ENCODE measurements at regions not wholly inside any gene's neighbourhood (a gene's known extent, or its start where the extent isn't known, plus 50 kb on each side); places are given as distances from the start of the nearest gene placed in this dataset.

GRCh38 chr7:72467237-72467636 is 55.1 kb upstream of the CALN1 start:
- Histone ChIP-seq H3K27ac (no peak overlapping the region), H3K9me3 (ENCODE audit: insufficient read depth, low read depth) (no peaks in the 10 kb centered on the region), H4K20me1 (ENCODE audit: insufficient read depth) (no peaks in the 10 kb centered on the region), H3K27me3 (ENCODE audit: insufficient read depth, low read depth) (peaks cover 52% of the 10 kb centered on the region), H3K4me3 (no peak overlapping the region), H2AFZ (no peak overlapping the region), H3K9me2 (ENCODE audit: insufficient read depth) (no peaks in the 10 kb centered on the region), H3K36me3 (ENCODE audit: low read depth) (no peaks in the 10 kb centered on the region), H3F3A (ENCODE audit: insufficient read depth, low read depth) (no peaks in the 10 kb centered on the region), H3K79me2 (ENCODE audit: low read depth) (no peaks in the 10 kb centered on the region), H3K4me1 (replicated peaks; ENCODE audit: insufficient read depth) (no peaks in the 10 kb centered on the region), H3K4me2 (no peak overlapping the region)
- intact Hi-C loops (cut with micrococcal nuclease; ENCODE audit: unreplicated experiment) = no loop called here
- CTCF ChIA-PET = interaction anchor here (0.5 kb wide), 1 partner anchor 341 kb away, joined by 3 read pairs; no protein-coding TSS in a partner anchor
- BruUV-seq (replicated peaks) = no TSS peak
- POLR2A ChIA-PET (ENCODE audit: unreplicated experiment) = no interaction called here
- TF ChIP-seq, protein P1, sequence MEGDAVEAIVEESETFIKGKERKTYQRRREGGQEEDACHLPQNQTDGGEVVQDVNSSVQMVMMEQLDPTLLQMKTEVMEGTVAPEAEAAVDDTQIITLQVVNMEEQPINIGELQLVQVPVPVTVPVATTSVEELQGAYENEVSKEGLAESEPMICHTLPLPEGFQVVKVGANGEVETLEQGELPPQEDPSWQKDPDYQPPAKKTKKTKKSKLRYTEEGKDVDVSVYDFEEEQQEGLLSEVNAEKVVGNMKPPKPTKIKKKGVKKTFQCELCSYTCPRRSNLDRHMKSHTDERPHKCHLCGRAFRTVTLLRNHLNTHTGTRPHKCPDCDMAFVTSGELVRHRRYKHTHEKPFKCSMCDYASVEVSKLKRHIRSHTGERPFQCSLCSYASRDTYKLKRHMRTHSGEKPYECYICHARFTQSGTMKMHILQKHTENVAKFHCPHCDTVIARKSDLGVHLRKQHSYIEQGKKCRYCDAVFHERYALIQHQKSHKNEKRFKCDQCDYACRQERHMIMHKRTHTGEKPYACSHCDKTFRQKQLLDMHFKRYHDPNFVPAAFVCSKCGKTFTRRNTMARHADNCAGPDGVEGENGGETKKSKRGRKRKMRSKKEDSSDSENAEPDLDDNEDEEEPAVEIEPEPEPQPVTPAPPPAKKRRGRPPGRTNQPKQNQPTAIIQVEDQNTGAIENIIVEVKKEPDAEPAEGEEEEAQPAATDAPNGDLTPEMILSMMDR (conservative IDR thresholded peaks at IDR 0.05) = no peak
- TF ChIP-seq EZH2 (IDR thresholded peaks at IDR 0.05; ENCODE audit: low read depth) = no peak
- no peak for DNase-seq

GRCh38 chr7:72466797-72467196 is 54.7 kb upstream of the CALN1 start:
- no peaks in the 10 kb centered on the region for H3K9me2 ChIP-seq (ENCODE audit: insufficient read depth)
- ChIA-PET POLR2A (ENCODE audit: unreplicated experiment) (no interaction called here), CTCF (interaction anchor here (0.5 kb wide), 1 partner anchor 341 kb away, joined by 3 read pairs; no protein-coding TSS in a partner anchor)
- H4K20me1 ChIP-seq (ENCODE audit: insufficient read depth) = no peaks in the 10 kb centered on the region
- TF ChIP-seq, protein P1 (conservative IDR thresholded peaks at IDR 0.05) = no peak
- no peak for TF ChIP-seq EZH2 (IDR thresholded peaks at IDR 0.05; ENCODE audit: low read depth)
- no peaks in the 10 kb centered on the region for H3F3A ChIP-seq (ENCODE audit: insufficient read depth, low read depth)
- H3K4me1 ChIP-seq (replicated peaks; ENCODE audit: insufficient read depth) = no peaks in the 10 kb centered on the region
- H2AFZ ChIP-seq = no peak overlapping the region
- DNase-seq = no peak
- no peaks in the 10 kb centered on the region for H3K36me3 ChIP-seq (ENCODE audit: low read depth)
- no peak overlapping the region for H3K27ac ChIP-seq
- peaks cover 49% of the 10 kb centered on the region for H3K27me3 ChIP-seq (ENCODE audit: insufficient read depth, low read depth)
- no peak overlapping the region for H3K4me2 ChIP-seq
- no peaks in the 10 kb centered on the region for H3K79me2 ChIP-seq (ENCODE audit: low read depth)
- H3K4me3 ChIP-seq = no peak overlapping the region
- H3K9me3 ChIP-seq (ENCODE audit: insufficient read depth, low read depth) = no peaks in the 10 kb centered on the region
- intact Hi-C loops (cut with micrococcal nuclease; ENCODE audit: unreplicated experiment) = no loop called here
- BruUV-seq (replicated peaks) = no TSS peak

GRCh38 chr7:72465521-72465920 is 53.4 kb upstream of the CALN1 start:
- Histone ChIP-seq H3K4me2 (no peak overlapping the region), H3K9me3 (ENCODE audit: insufficient read depth, low read depth) (no peaks in the 10 kb centered on the region), H3K9me2 (ENCODE audit: insufficient read depth) (no peaks in the 10 kb centered on the region), H4K20me1 (ENCODE audit: insufficient read depth) (no peaks in the 10 kb centered on the region), H2AFZ (no peak overlapping the region), H3K36me3 (ENCODE audit: low read depth) (no peaks in the 10 kb centered on the region), H3K79me2 (ENCODE audit: low read depth) (no peaks in the 10 kb centered on the region), H3K27ac (no peak overlapping the region), H3K4me1 (replicated peaks; ENCODE audit: insufficient read depth) (no peaks in the 10 kb centered on the region), H3K4me3 (no peak overlapping the region), H3F3A (ENCODE audit: insufficient read depth, low read depth) (no peaks in the 10 kb centered on the region), H3K27me3 (ENCODE audit: insufficient read depth, low read depth) (peaks cover 52% of the 10 kb centered on the region)
- intact Hi-C loops (cut with micrococcal nuclease; ENCODE audit: unreplicated experiment) = no loop called here
- TF ChIP-seq EZH2 (IDR thresholded peaks at IDR 0.05; ENCODE audit: low read depth) = no peak
- TF ChIP-seq, protein P1 (conservative IDR thresholded peaks at IDR 0.05) = no peak
- no peak for DNase-seq
- POLR2A ChIA-PET (ENCODE audit: unreplicated experiment) = no interaction called here
- CTCF ChIA-PET = no interaction called here
- BruUV-seq (replicated peaks) = no TSS peak

Data from PC-9 (cell line).